ENCODE measurements at regions not wholly inside any gene's neighbourhood (a gene's known extent, or its start where the extent isn't known, plus 50 kb on each side); places are given as distances from the start of the nearest gene placed in this dataset.

GRCh38 chr12:60844875-60845274 is 1249.0 kb downstream of the SLC16A7 start:
- no peak overlapping the region for H3K27ac ChIP-seq
- TF ChIP-seq CTCF (IDR thresholded peaks at IDR 0.05) (no peak), POLR2A (IDR thresholded peaks at IDR 0.05) (no peak)
- intact Hi-C loops (cut with DNase I), result no loop called here
- no peaks in the 10 kb centered on the region for H3K9me3 ChIP-seq (replicated peaks in 1 of 3)
- no peaks in the 10 kb centered on the region for H3K36me3 ChIP-seq (replicated peaks in 1 of 2)
- no peaks in the 10 kb centered on the region for H3K27me3 ChIP-seq
- H3K4me3 ChIP-seq, result no peak overlapping the region
- no peak for DNase-seq
- WGBS, 4 donors, result 73 to 95% (median 82%) methylated on average over 1 of the region's 1 CpG
- H3K4me1 ChIP-seq (replicated peaks in 1 of 2), result no peaks in the 10 kb centered on the region

GRCh38 chr12:60845696-60846095 is 1249.9 kb downstream of the SLC16A7 start:
- Histone ChIP-seq H3K9me3 (replicated peaks in 1 of 3) (no peaks in the 10 kb centered on the region), H3K4me3 (no peak overlapping the region), H3K27ac (no peak overlapping the region), H3K36me3 (replicated peaks in 1 of 2) (no peaks in the 10 kb centered on the region), H3K27me3 (no peaks in the 10 kb centered on the region), H3K4me1 (replicated peaks in 1 of 2) (no peaks in the 10 kb centered on the region)
- WGBS, 4 donors, result 65 to 74% (median 71%) methylated on average over 4 of the region's 4 CpGs
- no peak for DNase-seq
- TF ChIP-seq CTCF (IDR thresholded peaks at IDR 0.05) (no peak), POLR2A (IDR thresholded peaks at IDR 0.05) (no peak)
- intact Hi-C loops (cut with DNase I), result no loop called here

GRCh38 chr12:60847281-60847680 is 1251.5 kb downstream of the SLC16A7 start:
- TF ChIP-seq POLR2A (IDR thresholded peaks at IDR 0.05), result no peak
- no peak for TF ChIP-seq CTCF (IDR thresholded peaks at IDR 0.05)
- WGBS, 4 donors, result 75 to 80% (median 76%) methylated on average over 4 of the region's 4 CpGs
- no peak overlapping the region for H3K4me3 ChIP-seq
- intact Hi-C loops (cut with DNase I), result no loop called here
- H3K27me3 ChIP-seq, result no peaks in the 10 kb centered on the region
- H3K9me3 ChIP-seq (replicated peaks in 1 of 3), result no peaks in the 10 kb centered on the region
- no peak for DNase-seq
- no peaks in the 10 kb centered on the region for H3K4me1 ChIP-seq (replicated peaks in 1 of 2)
- no peak overlapping the region for H3K27ac ChIP-seq
- no peaks in the 10 kb centered on the region for H3K36me3 ChIP-seq (replicated peaks in 1 of 2)

GRCh38 chr12:60849723-60850122 is 1253.9 kb downstream of the SLC16A7 start:
- H3K27me3 ChIP-seq, result no peaks in the 10 kb centered on the region
- no peaks in the 10 kb centered on the region for H3K36me3 ChIP-seq (replicated peaks in 1 of 2)
- DNase-seq, result no peak
- no peaks in the 10 kb centered on the region for H3K4me1 ChIP-seq (replicated peaks in 1 of 2)
- no peak for TF ChIP-seq CTCF (IDR thresholded peaks at IDR 0.05)
- TF ChIP-seq POLR2A (IDR thresholded peaks at IDR 0.05), result no peak
- intact Hi-C loops (cut with DNase I), result no loop called here
- no peaks in the 10 kb centered on the region for H3K9me3 ChIP-seq (replicated peaks in 1 of 3)
- H3K27ac ChIP-seq, result no peak overlapping the region
- H3K4me3 ChIP-seq, result no peak overlapping the region
- WGBS, 4 donors, result 70 to 78% (median 72%) methylated on average over 3 of the region's 3 CpGs

All from adrenal gland (tissue), 9 donors.